A549 (cell line): ENCODE measurements at regions not wholly inside any gene's neighbourhood (a gene's known extent, or its start where the extent isn't known, plus 50 kb on each side); places are given as distances from the start of the nearest gene placed in this dataset.

ENCODE experiments used
- ATAC-seq, 2 experiments: fragments of 200-7000 bp in 1 of 2; fragments of >200 bp in 1 of 2; cut with Nextera tagmentation in 1 of 2; cut with Tn5 transposase in 1 of 2; 3 replicates each; pipeline versions ENCODE4 v1.8.0 to v1.9.1; 2018 to 2020; ENCODE audit warnings: mild to moderate bottlenecking in 1 of 2, moderate library complexity in 1 of 2
- CTCF ChIA-PET: fragments of 300-600 bp; sonication (Branson Sonifier 250); formaldehyde crosslinking; extraction: SDS; loops from one replicate; lab custom pipeline; 2021; ENCODE audit warnings: antibody characterized with exemption, inconsistent platforms; lab: Yijun Ruan, JAX
- POLR2A ChIA-PET: fragments of 350-600 bp; formaldehyde crosslinking; extraction: SDS; loops from one replicate; lab custom pipeline; 2021; ENCODE audit warnings: antibody characterized with exemption, inconsistent platforms; lab: Yijun Ruan, JAX
- DNase-seq, 2 experiments: peaks; one replicate each; pipeline versions ENCODE4 v3.0.0 to v3.0.0-alpha.2; 2011 to 2016; ENCODE audit warnings: low read depth in 1 of 2, low spot score in 1 of 2
- FAIRE-seq: peaks from 2 replicates; lab custom pipeline; 2011; peaks lifted over from hg19 to GRCh38; lab: Jason Lieb, UNC
- H3K27ac ChIP-seq, 2 experiments: fragments of >200 bp; sonication (Bioruptor Twin); formaldehyde crosslinking; 3 replicates each; pipeline ENCODE4 v1.5.1; 2016 to 2017
- H3K4me1 ChIP-seq: fragments of >200 bp; sonication (Bioruptor Twin); formaldehyde crosslinking; 3 replicates; pipeline ENCODE4 v1.6.1; 2016
- H3K4me2 ChIP-seq: fragments of >200 bp; sonication (Bioruptor Twin); formaldehyde crosslinking; 3 replicates; pipeline ENCODE4 v1.6.1; 2016
- H3K4me3 ChIP-seq: fragments of >200 bp; sonication (Bioruptor Twin); formaldehyde crosslinking; 3 replicates; pipeline ENCODE4 v1.5.1; 2016
- H3K9me3 ChIP-seq: fragments of >200 bp; sonication (Bioruptor Twin); formaldehyde crosslinking; 3 replicates; pipeline ENCODE4 v1.6.1; 2016
- BCL3 ChIP-seq: fragments of >200 bp; sonication (Bioruptor Twin); formaldehyde crosslinking; IDR thresholded peaks from 3 replicates; pipeline ENCODE4 v1.6.1; 2016
- CEBPB ChIP-seq, 2 experiments: fragments of >200 bp in 1 of 2; sonication (Bioruptor Twin) in 1 of 2; formaldehyde crosslinking in 1 of 2; IDR thresholded peaks; 2 replicates each; pipeline ENCODE4 v1.6.1; 2012 to 2016
- ESRRA ChIP-seq: fragments of 150-350 bp; IDR thresholded peaks from 2 replicates; pipeline ENCODE4 v1.6.1; 2014; ENCODE audit warnings: mild to moderate bottlenecking, low read length, borderline replicate concordance
- FOSL2 ChIP-seq, 2 experiments: fragments of 450-650 bp in 1 of 2; fragments of >200 bp in 1 of 2; sonication (Bioruptor Twin) in 1 of 2; formaldehyde crosslinking; IDR thresholded peaks; 2 replicates each; pipeline versions ENCODE4 v1.5.0 to v1.6.1; 2016 to 2020; ENCODE audit warnings: mild to moderate bottlenecking in 1 of 2, moderate library complexity in 1 of 2
- FOXS1 ChIP-seq: fragments of 250-450 bp; sonication (Bioruptor Pico); IDR thresholded peaks from 2 replicates; pipeline ENCODE4 v1.5.0; 2020; ENCODE audit warnings: mild to moderate bottlenecking, moderate library complexity
- GATA3 ChIP-seq: IDR thresholded peaks from 2 replicates; pipeline ENCODE4 v1.6.1; 2012; ENCODE audit warnings: borderline replicate concordance
- HDAC2 ChIP-seq: fragments of 200-600 bp; sonication (generic); IDR thresholded peaks from 2 replicates; pipeline ENCODE4 v1.6.1; 2016
- HES2 ChIP-seq: fragments of >200 bp; sonication (Bioruptor Twin); formaldehyde crosslinking; IDR thresholded peaks from 2 replicates; pipeline ENCODE4 v1.6.1; 2016
- HEYL ChIP-seq: fragments of 250-450 bp; sonication (Bioruptor Pico); IDR thresholded peaks from 2 replicates; pipeline ENCODE4 v1.8.0; 2021; ENCODE audit warnings: mild to moderate bottlenecking, moderate library complexity
- KDM5A ChIP-seq: fragments of 200-600 bp; sonication (generic); IDR thresholded peaks from 2 replicates; pipeline ENCODE4 v1.6.1; 2016; ENCODE audit warnings: antibody characterized with exemption, mild to moderate bottlenecking
- MAFK ChIP-seq: fragments of 450-650 bp; IDR thresholded peaks from 2 replicates; pipeline ENCODE4 v1.6.1; 2014; ENCODE audit not compliant: partially characterized antibody
- MYC ChIP-seq: IDR thresholded peaks from 2 replicates; pipeline ENCODE4 v1.6.1; 2012; ENCODE audit warnings: mild to moderate bottlenecking, inconsistent platforms, low read length, improper control_type of control experiment, borderline replicate concordance
- PHF8 ChIP-seq: fragments of 200-600 bp; sonication (generic); IDR thresholded peaks from 2 replicates; pipeline ENCODE4 v1.6.1; 2016; ENCODE audit warnings: low read depth, mild to moderate bottlenecking, antibody characterized with exemption, moderate library complexity, borderline replicate concordance
- POLR2A ChIP-seq: IDR thresholded peaks from 2 replicates; pipeline ENCODE4 v1.6.1; 2012; ENCODE audit warnings: mild to moderate bottlenecking, low read length
- RAD21 ChIP-seq, 2 experiments: fragments of >200 bp in 1 of 2; sonication (Bioruptor Twin) in 1 of 2; formaldehyde crosslinking in 1 of 2; IDR thresholded peaks in 1 of 2; conservative IDR thresholded peaks in 1 of 2; 2 replicates in 1 of 2; 3 replicates in 1 of 2; pipeline ENCODE4 v1.6.1; 2012 to 2018; ENCODE audit warnings: inconsistent platforms in 1 of 2
- RFX5 ChIP-seq: fragments of 450-650 bp; IDR thresholded peaks from 2 replicates; pipeline ENCODE4 v1.7.1; 2014; ENCODE audit warnings: antibody characterized with exemption, mild to moderate bottlenecking, moderate library complexity
- SMC3 ChIP-seq: fragments of >200 bp; sonication (Bioruptor Twin); formaldehyde crosslinking; IDR thresholded peaks from 3 replicates; pipeline ENCODE4 v1.6.1; 2018; ENCODE audit warnings: inconsistent platforms
- TFCP2L1 ChIP-seq: fragments of 250-450 bp; sonication (Bioruptor Pico); IDR thresholded peaks from 2 replicates; pipeline ENCODE4 v1.5.0; 2021; ENCODE audit warnings: mild to moderate bottlenecking
- USF2 ChIP-seq: fragments of 450-650 bp; IDR thresholded peaks from 2 replicates; pipeline ENCODE4 v1.6.1; 2014; ENCODE audit warnings: antibody characterized with exemption
- ZC3H11A ChIP-seq: fragments of 450-650 bp; IDR thresholded peaks from 2 replicates; pipeline ENCODE4 v1.6.1; 2014; ENCODE audit warnings: antibody characterized with exemption, mild to moderate bottlenecking
- WGBS: methylation state at CpG from one replicate; pipeline ENCODE4 v1.1.6; 2017; ENCODE audit errors: missing lambda C conversion rate; 5-methylcytosine and 5-hydroxymethylcytosine counted together
- TF ChIP-seq, protein P1 (sequence below): fragments of 200-600 bp; sonication (generic); IDR thresholded peaks from 2 replicates; pipeline ENCODE4 v1.6.1; 2016; ENCODE audit warnings: antibody characterized with exemption, mild to moderate bottlenecking, moderate library complexity
- TF ChIP-seq, protein P2 (sequence below): fragments of 250-450 bp; sonication (Bioruptor Pico); IDR thresholded peaks from 2 replicates; pipeline ENCODE4 v1.5.0; 2021; ENCODE audit warnings: mild to moderate bottlenecking, moderate library complexity, borderline replicate concordance

DNA sequence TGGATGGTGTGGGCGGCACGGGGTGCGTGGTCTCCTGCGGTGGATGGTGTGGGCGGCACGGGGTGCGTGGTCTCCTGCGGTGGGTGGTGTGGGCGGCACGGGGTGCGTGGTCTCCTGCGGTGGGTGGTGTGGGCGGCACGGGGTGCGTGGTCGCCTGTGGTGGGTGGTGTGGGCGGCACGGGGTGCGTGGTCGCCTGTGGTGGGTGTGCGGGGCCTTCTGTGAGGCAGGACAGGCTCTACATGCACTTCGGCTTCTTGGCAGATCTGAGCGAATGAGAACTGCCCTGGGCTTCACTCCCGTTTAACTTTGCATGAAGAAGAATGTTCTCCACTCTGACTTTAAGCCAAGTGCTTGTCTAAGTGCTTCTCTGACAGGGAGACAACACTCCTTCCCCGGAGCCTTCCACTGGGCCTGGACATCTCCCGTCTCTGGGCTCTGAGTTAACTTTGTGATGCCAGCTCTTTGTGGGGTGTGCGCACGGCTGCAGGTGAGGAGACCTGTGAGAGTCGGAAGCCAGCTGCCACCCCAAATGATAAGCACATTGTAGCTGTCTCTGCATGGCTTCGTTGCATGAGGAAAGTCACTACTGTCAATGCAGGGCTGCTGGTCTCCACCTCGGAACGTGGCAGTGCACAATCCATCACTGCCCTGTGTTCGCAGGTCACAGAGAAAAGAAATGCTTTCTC, 244.8 kb downstream of the DLL1 start (continued):
- TF ChIP-seq, protein P1, sequence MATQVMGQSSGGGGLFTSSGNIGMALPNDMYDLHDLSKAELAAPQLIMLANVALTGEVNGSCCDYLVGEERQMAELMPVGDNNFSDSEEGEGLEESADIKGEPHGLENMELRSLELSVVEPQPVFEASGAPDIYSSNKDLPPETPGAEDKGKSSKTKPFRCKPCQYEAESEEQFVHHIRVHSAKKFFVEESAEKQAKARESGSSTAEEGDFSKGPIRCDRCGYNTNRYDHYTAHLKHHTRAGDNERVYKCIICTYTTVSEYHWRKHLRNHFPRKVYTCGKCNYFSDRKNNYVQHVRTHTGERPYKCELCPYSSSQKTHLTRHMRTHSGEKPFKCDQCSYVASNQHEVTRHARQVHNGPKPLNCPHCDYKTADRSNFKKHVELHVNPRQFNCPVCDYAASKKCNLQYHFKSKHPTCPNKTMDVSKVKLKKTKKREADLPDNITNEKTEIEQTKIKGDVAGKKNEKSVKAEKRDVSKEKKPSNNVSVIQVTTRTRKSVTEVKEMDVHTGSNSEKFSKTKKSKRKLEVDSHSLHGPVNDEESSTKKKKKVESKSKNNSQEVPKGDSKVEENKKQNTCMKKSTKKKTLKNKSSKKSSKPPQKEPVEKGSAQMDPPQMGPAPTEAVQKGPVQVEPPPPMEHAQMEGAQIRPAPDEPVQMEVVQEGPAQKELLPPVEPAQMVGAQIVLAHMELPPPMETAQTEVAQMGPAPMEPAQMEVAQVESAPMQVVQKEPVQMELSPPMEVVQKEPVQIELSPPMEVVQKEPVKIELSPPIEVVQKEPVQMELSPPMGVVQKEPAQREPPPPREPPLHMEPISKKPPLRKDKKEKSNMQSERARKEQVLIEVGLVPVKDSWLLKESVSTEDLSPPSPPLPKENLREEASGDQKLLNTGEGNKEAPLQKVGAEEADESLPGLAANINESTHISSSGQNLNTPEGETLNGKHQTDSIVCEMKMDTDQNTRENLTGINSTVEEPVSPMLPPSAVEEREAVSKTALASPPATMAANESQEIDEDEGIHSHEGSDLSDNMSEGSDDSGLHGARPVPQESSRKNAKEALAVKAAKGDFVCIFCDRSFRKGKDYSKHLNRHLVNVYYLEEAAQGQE = no peak
- no peak for TF ChIP-seq TFCP2L1 (CRISPR knock-in tag)

- ATAC-seq (no peak), DNase-seq (no peak), FAIRE-seq (no peak)
- Histone ChIP-seq H3K9me3 (no peaks in the 10 kb centered on the region), H3K4me3 (no peak overlapping the region), H3K4me1 (no peaks in the 10 kb centered on the region)
- POLR2A ChIA-PET = no interaction called here
- WGBS = 43% methylated on average over 1 of the region's 7 CpGs
- TF ChIP-seq USF2 (no peak), SMC3 (no peak), RFX5 (no peak), CEBPB (IDR thresholded peaks at IDR 0.05) (no peak), POLR2A (no peak), GATA3 (no peak), ZC3H11A (no peak), KDM5A (no peak), HEYL (CRISPR knock-in tag) (no peak), MAFK (no peak), FOXS1 (CRISPR knock-in tag) (no peak)
- TF ChIP-seq, all 56 proteins: peak for 0
- Histone ChIP-seq H3K4me2 (no peak overlapping the region), H3K27ac (no peak overlapping the region)
- CTCF ChIA-PET = no interaction called here
Observed at GRCh38 chr6:170045563-170045960, 245.3 kb downstream of the DLL1 start.

DNA sequence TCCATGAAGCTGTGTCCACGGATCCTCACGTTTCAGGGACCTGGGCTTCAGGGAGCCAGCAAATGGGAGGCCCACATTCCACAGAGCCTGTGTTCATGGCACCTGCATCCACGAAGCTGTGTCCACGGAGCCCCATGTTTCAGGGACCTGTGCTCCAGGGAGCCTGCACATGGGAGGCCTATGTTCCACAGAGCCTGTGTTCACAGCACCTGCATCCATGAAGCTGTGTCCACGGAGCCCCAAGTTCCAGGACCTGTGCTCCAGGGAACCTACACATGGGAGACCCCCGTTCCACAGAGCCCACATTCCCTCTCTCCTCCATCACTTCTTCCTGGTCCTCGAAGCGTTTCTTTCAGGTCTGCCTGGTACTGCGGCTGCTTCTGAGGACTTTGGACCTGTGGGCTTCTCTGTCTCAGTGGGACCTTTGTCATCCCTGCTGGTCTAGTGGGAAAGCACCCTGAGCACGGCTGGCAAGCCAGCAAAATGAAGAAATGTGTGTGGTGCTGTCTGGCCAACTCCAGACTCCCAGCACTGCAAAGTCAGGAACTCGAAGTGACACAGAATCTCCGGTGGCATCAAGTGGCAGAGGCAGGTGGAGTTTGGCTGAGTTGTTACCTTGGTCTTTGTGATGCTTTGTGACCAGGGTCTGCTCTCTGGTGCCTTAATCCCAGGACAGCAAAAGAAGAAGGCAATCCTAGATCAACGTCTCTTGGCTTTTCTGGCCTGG, 245.9 kb downstream of the DLL1 start:
- Histone ChIP-seq H3K27ac (no peak overlapping the region), H3K4me1 (no peaks in the 10 kb centered on the region), H3K4me2 (no peak overlapping the region), H3K9me3 (no peaks in the 10 kb centered on the region), H3K4me3 (no peak overlapping the region)
- DNase-seq = no peak
- FAIRE-seq = no peak
- POLR2A ChIA-PET = no interaction called here
- WGBS = 19% methylated on average over 7 of the region's 13 CpGs
- ATAC-seq = no peak
- CTCF ChIA-PET = no interaction called here
- TF ChIP-seq PHF8 (no peak), RAD21 (conservative IDR thresholded peaks at IDR 0.05 in 1 of 2, IDR thresholded peaks at IDR 0.05 in 1 of 2) (no peak), HES2 (no peak), MYC (no peak), ESRRA (no peak), FOSL2 (IDR thresholded peaks at IDR 0.05) (no peak), FOSL2 (CRISPR knock-in tag; IDR thresholded peaks at IDR 0.05) (no peak), TFCP2L1 (CRISPR knock-in tag) (no peak), HDAC2 (no peak), POLR2A (no peak), BCL3 (no peak)
- TF ChIP-seq, protein P1 = no peak
- TF ChIP-seq, protein P2, sequence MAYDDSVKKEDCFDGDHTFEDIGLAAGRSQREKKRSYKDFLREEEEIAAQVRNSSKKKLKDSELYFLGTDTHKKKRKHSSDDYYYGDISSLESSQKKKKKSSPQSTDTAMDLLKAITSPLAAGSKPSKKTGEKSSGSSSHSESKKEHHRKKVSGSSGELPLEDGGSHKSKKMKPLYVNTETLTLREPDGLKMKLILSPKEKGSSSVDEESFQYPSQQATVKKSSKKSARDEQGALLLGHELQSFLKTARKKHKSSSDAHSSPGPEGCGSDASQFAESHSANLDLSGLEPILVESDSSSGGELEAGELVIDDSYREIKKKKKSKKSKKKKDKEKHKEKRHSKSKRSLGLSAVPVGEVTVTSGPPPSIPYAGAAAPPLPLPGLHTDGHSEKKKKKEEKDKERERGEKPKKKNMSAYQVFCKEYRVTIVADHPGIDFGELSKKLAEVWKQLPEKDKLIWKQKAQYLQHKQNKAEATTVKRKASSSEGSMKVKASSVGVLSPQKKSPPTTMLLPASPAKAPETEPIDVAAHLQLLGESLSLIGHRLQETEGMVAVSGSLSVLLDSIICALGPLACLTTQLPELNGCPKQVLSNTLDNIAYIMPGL = no peak
